Astrocyte (in vitro differentiated cells and primary cell): ENCODE measurements at regions not wholly inside any gene's neighbourhood (a gene's known extent, or its start where the extent isn't known, plus 50 kb on each side); places are given as distances from the start of the nearest gene placed in this dataset.

Experiments used
- DNase-seq: peaks from one replicate; pipeline ENCODE4 v3.0.0-alpha.2; 2010; ENCODE audit warnings: low read depth
- FAIRE-seq: peaks from 2 replicates; lab custom pipeline; 2011; peaks lifted over from hg19 to GRCh38; lab: Jason Lieb, UNC
- H2AFZ ChIP-seq: 2 replicates; pipeline ENCODE4 v1.6.0; 2012; ENCODE audit warnings: low read depth, low read length, inconsistent platforms
- H3K27ac ChIP-seq: 2 replicates; pipeline ENCODE4 v1.5.1; 2011; ENCODE audit warnings: low read depth, low read length, inconsistent platforms
- H3K27me3 ChIP-seq: 2 replicates; pipeline ENCODE4 v1.6.0; 2011; ENCODE audit warnings: low read length, inconsistent platforms; ENCODE audit not compliant: insufficient read depth
- H3K36me3 ChIP-seq: 2 replicates; pipeline ENCODE4 v1.5.1; 2011; ENCODE audit warnings: low read length, inconsistent platforms; ENCODE audit not compliant: insufficient read depth
- H3K4me1 ChIP-seq: 2 replicates; pipeline ENCODE4 v1.5.1; 2011; ENCODE audit warnings: low read length, inconsistent platforms; ENCODE audit not compliant: insufficient read depth
- H3K4me2 ChIP-seq: 2 replicates; pipeline ENCODE4 v1.6.0; 2012; ENCODE audit warnings: low read length, inconsistent platforms
- H3K4me3 ChIP-seq: 2 replicates; pipeline ENCODE4 v1.5.1; 2011; ENCODE audit warnings: low read depth, mild to moderate bottlenecking, low read length, inconsistent platforms; ENCODE audit not compliant: insufficient read depth
- H3K79me2 ChIP-seq: 2 replicates; pipeline ENCODE4 v1.6.0; 2012; ENCODE audit warnings: mild to moderate bottlenecking, low read length, inconsistent platforms; ENCODE audit not compliant: insufficient read depth
- H3K9ac ChIP-seq: 2 replicates; pipeline ENCODE4 v1.6.0; 2012; ENCODE audit warnings: mild to moderate bottlenecking, low read length, inconsistent platforms
- H3K9me3 ChIP-seq: 2 replicates; pipeline ENCODE4 v1.5.1; 2012; ENCODE audit warnings: low read depth, mild to moderate bottlenecking, low read length, inconsistent platforms; ENCODE audit not compliant: insufficient read depth
- H4K20me1 ChIP-seq: 2 replicates; pipeline ENCODE4 v1.6.0; 2012; ENCODE audit warnings: low read length, inconsistent platforms; ENCODE audit not compliant: insufficient read depth
- H3K27ac Mint-ChIP-seq: one replicate; pipeline ENCODE4 v1.8.0; 2021; ENCODE audit warnings: mild to moderate bottlenecking, mixed read lengths; ENCODE audit not compliant: unreplicated experiment
- H3K27me3 Mint-ChIP-seq: one replicate; pipeline ENCODE4 v1.8.0; 2021; ENCODE audit warnings: low read depth, mixed read lengths; ENCODE audit not compliant: unreplicated experiment
- H3K36me3 Mint-ChIP-seq: one replicate; pipeline ENCODE4 v1.8.0; 2021; ENCODE audit warnings: low read depth, mixed read lengths; ENCODE audit not compliant: unreplicated experiment
- H3K4me1 Mint-ChIP-seq: one replicate; pipeline ENCODE4 v1.8.0; 2021; ENCODE audit warnings: low read depth, mixed read lengths; ENCODE audit not compliant: unreplicated experiment
- H3K4me3 Mint-ChIP-seq: one replicate; pipeline ENCODE4 v1.8.0; 2021; ENCODE audit warnings: mild to moderate bottlenecking, moderate library complexity, mixed read lengths; ENCODE audit not compliant: unreplicated experiment
- H3K9me3 Mint-ChIP-seq: one replicate; pipeline ENCODE4 v1.8.0; 2021; ENCODE audit warnings: mild to moderate bottlenecking, mixed read lengths; ENCODE audit not compliant: unreplicated experiment
- EZH2 ChIP-seq: IDR thresholded peaks from 2 replicates; pipeline ENCODE4 v1.6.1; 2012; ENCODE audit warnings: mild to moderate bottlenecking, low read length, inconsistent platforms; ENCODE audit not compliant: insufficient read depth
- TF ChIP-seq, protein P1 (sequence below): IDR thresholded peaks from 2 replicates; pipeline ENCODE4 v1.5.1; 2011; ENCODE audit warnings: low read depth, mild to moderate bottlenecking, inconsistent platforms, low read length, moderate library complexity; ENCODE audit not compliant: insufficient read depth

DNA sequence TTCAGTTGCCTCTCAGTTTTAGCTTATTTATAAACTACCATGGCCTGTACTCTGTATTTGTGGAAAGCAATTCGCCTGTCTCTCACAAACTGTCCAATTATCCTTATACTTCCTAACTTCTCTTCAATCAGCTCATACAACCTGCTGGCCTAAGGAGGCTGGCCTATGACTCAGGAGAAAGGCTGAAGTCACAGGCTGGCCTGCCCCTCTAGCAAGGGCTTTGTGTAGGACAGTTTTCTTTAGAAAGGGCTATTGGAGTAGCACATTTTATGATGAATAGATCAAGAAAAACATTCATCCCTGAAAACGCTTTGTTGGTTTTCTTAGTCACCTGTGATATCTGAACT, 988.7 kb upstream of the ARRDC3 start:
- no peak for TF ChIP-seq EZH2
- TF ChIP-seq, protein P1, sequence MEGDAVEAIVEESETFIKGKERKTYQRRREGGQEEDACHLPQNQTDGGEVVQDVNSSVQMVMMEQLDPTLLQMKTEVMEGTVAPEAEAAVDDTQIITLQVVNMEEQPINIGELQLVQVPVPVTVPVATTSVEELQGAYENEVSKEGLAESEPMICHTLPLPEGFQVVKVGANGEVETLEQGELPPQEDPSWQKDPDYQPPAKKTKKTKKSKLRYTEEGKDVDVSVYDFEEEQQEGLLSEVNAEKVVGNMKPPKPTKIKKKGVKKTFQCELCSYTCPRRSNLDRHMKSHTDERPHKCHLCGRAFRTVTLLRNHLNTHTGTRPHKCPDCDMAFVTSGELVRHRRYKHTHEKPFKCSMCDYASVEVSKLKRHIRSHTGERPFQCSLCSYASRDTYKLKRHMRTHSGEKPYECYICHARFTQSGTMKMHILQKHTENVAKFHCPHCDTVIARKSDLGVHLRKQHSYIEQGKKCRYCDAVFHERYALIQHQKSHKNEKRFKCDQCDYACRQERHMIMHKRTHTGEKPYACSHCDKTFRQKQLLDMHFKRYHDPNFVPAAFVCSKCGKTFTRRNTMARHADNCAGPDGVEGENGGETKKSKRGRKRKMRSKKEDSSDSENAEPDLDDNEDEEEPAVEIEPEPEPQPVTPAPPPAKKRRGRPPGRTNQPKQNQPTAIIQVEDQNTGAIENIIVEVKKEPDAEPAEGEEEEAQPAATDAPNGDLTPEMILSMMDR, result no peak
- FAIRE-seq (no peak), DNase-seq (peak; percentile 45)
- H3K4me1 Mint-ChIP-seq, result peaks cover 3% of the 10 kb centered on the region
- peak overlapping the region; percentile 7 for H3K4me2 ChIP-seq
- H3K27me3 ChIP-seq, result no peaks in the 10 kb centered on the region
- peaks cover 2% of the 10 kb centered on the region for H3K9me3 Mint-ChIP-seq
- no peaks in the 10 kb centered on the region for H3K79me2 ChIP-seq
- no peak overlapping the region for H3K4me3 Mint-ChIP-seq
- H3K9ac ChIP-seq, result no peak overlapping the region
- H3K4me1 ChIP-seq, result peaks cover 12% of the 10 kb centered on the region
- no peak overlapping the region for H3K4me3 ChIP-seq
- H3K27me3 Mint-ChIP-seq, result no peaks in the 10 kb centered on the region
- H4K20me1 ChIP-seq, result no peaks in the 10 kb centered on the region
- H3K27ac Mint-ChIP-seq, result no peak overlapping the region
- no peaks in the 10 kb centered on the region for H3K9me3 ChIP-seq
- H3K36me3 ChIP-seq, result no peaks in the 10 kb centered on the region
- no peak overlapping the region for H2AFZ ChIP-seq
- peak overlapping the region; percentile 14 for H3K27ac ChIP-seq
- no peaks in the 10 kb centered on the region for H3K36me3 Mint-ChIP-seq

DNA sequence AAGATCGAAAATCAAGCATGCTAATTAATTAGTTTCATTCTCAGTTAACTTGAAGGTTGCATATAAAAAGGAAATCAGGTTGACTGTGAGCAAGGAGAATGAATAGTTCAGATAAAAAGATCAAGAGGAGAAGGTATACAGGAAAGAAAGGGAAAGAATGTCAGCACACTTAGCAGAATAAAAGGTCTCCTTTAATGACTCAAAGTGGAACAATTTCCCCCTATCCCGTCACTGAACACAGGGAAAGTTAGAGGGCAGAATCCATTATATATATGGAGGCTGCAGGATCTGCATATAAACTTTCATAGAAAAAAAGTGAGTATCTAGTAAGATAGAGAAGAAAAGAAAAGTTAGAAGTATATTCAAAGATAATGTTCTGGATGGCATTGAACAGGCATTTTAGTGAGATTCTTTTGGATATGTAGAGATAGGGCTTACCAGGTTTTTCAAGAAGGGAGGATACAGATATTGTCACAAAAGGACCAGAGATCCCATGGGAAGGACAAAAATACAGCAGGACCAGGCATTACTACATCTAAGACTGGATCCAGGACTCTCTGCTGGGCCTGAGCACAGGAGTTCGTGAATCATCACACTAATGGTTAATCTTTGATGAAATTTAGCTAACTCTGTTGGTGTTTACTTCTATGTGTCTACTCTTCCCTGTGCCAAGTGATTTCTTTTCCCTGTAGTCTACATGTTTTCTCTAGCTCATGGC, 988.2 kb upstream of the ARRDC3 start:
- no peak for TF ChIP-seq EZH2
- TF ChIP-seq, protein P1, result no peak
- H3K9me3 ChIP-seq, result no peaks in the 10 kb centered on the region
- H3K4me1 ChIP-seq, result peaks cover 12% of the 10 kb centered on the region
- no peaks in the 10 kb centered on the region for H3K27me3 ChIP-seq
- Mint-ChIP-seq H3K36me3 (no peaks in the 10 kb centered on the region), H3K4me1 (peaks cover 3% of the 10 kb centered on the region), H3K4me3 (no peak overlapping the region), H3K27me3 (no peaks in the 10 kb centered on the region), H3K9me3 (peaks cover 2% of the 10 kb centered on the region), H3K27ac (no peak overlapping the region)
- no peak overlapping the region for H2AFZ ChIP-seq
- DNase-seq (no peak), FAIRE-seq (no peak)
- no peak overlapping the region for H3K9ac ChIP-seq
- no peaks in the 10 kb centered on the region for H3K36me3 ChIP-seq
- H3K4me2 ChIP-seq, result peak overlapping the region; percentile 7
- no peaks in the 10 kb centered on the region for H4K20me1 ChIP-seq
- no peaks in the 10 kb centered on the region for H3K79me2 ChIP-seq
- peak overlapping the region; percentile 14 for H3K27ac ChIP-seq
- H3K4me3 ChIP-seq, result no peak overlapping the region

DNA sequence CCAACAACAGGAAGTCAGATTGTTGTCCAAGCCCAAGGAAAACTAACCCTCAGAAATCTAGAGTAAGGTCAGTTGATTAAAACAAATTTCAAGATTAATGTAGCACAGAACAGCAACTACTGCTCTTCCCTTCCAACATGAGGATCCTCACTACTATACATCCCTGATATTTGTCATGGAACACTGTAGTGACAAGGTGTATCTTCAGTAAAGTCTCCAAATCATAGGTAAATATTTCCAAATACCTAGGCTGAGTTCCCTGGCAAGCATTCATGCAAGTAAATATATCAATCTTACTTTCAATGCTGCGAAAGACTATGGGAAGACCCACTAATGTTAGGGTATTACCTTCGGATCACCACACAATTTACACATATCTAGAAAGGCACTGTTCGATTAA, 986.9 kb upstream of the ARRDC3 start:
- Histone ChIP-seq H3K4me3 (no peak overlapping the region), H2AFZ (no peak overlapping the region), H3K79me2 (no peaks in the 10 kb centered on the region), H3K4me2 (no peak overlapping the region), H3K9me3 (no peaks in the 10 kb centered on the region), H3K4me1 (peaks cover 12% of the 10 kb centered on the region), H3K36me3 (no peaks in the 10 kb centered on the region), H4K20me1 (no peaks in the 10 kb centered on the region), H3K9ac (no peak overlapping the region), H3K27me3 (no peaks in the 10 kb centered on the region), H3K27ac (no peak overlapping the region)
- H3K27me3 Mint-ChIP-seq, result no peaks in the 10 kb centered on the region
- TF ChIP-seq, protein P1, result no peak
- no peak for TF ChIP-seq EZH2
- no peaks in the 10 kb centered on the region for H3K36me3 Mint-ChIP-seq
- H3K4me3 Mint-ChIP-seq, result no peak overlapping the region
- peaks cover 2% of the 10 kb centered on the region for H3K9me3 Mint-ChIP-seq
- DNase-seq, result no peak
- no peak for FAIRE-seq
- H3K27ac Mint-ChIP-seq, result no peak overlapping the region
- peaks cover 3% of the 10 kb centered on the region for H3K4me1 Mint-ChIP-seq
